HG03108 (cell line): ENCODE measurements at regions not wholly inside any gene's neighbourhood (a gene's known extent, or its start where the extent isn't known, plus 50 kb on each side); places are given as distances from the start of the nearest gene placed in this dataset.

ENCODE experiments used
- ATAC-seq: cut with Tn5 transposase; IDR thresholded peaks from one replicate; pipeline ENCODE4 v1.9.1; 2021; ENCODE audit warnings: moderate library complexity; ENCODE audit not compliant: unreplicated experiment

DNA sequence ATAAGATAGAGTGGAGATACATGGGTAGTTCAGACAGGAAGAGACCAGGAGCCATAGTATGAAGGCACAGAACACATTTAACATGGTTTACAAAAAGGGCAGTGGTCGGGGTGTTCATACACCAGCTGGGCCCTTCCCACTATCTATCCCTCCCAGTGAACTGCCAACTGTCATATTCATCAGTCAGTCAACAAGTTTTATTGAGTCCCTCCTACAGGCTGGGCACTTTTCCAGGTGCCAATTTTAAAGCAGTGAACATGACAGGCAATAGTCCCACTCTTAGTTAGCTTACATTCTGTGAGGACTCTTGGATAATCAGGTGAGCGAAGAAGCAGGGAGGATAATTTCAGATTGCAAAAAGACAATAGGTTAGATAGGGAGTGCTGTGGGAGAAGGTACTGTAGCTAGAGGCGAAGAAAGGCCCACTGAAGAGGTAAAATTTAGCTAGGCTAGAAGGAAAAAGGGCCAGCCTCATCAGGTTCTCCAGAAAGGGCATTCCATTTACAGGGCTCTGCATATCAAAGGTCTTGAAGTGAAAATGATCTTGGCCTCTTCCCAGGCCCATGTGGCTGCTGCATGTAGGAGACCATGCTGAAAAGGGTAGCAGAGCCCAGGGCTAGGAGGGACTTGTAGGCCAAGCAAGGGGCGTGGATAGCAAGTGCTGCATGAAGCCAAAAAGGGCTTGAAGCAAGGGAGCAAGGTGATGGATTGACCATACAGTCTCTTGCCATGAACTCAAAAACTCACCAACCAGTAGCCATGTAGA is 274.7 kb upstream of the SNX7 start:
- no peak for ATAC-seq

- no peak for ATAC-seq
These were observed 275.9 kb upstream of the SNX7 start for GRCh38 chr1:98385652-98386051.

GRCh38 chr1:98384461-98385141 is 276.9 kb upstream of the SNX7 start:
- ATAC-seq, result no peak

GRCh38 chr1:98382986-98383740 is 278.4 kb upstream of the SNX7 start:
- ATAC-seq, result no peak

DNA sequence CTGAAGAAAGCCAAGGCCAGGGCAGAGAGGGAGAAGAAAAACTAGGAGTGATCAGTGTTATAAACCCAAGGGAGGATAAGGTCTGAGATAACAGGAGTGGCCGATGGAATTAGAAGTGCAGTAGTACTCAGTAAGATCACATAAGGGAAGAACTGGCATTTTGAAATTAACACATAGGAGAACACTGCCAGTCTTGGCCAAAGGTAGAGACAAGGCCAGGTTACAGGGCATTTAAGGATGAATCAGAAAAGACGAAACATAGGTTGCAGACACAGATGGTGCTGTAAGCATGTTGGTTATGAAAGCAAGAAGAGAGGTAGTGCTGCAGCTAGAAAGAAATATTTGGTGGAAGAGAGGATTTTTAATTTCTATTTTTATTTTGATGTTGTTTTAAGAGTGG is 278.9 kb upstream of the SNX7 start:
- ATAC-seq, result no peak

DNA sequence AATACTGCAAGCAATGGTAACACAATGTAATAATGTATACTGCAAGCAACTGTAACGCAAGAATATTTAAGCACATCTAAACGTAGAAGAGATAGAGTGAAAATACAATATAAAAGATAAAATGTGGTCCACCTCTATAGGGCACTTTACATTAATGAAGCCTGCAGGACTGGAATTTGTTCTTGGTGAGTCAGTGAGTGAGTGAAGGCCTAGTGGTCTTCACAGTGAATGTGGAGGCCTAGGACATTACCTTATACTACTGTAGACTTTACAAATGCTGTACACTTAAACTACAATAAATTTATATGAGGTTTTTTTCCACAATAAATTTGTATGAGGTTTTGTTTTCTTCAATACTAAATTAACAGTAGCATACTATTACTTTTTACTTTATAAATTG is 287.4 kb upstream of the SNX7 start:
- no peak for ATAC-seq

GRCh38 chr1:98373056-98373455 is 288.5 kb upstream of the SNX7 start:
- ATAC-seq, result no peak

DNA sequence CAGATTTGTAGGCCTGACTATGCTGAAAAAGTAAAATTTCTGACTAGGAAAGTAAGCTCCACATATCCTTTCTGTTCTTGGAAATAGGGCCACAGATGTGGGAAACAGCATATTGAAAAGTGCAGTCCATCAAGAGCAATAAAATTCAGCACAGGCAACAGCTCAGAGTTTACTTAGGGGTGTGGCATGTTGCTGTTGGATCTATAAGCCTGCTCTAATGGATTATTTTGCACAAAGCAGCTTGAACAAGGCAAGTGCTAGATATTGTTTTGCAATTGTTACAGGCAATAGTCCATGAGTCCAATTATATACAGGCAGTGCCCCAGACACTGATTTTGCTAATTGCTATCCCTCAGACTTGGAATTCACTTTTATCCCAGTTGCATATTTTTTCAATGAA is 289.8 kb upstream of the SNX7 start:
- no peak for ATAC-seq

DNA sequence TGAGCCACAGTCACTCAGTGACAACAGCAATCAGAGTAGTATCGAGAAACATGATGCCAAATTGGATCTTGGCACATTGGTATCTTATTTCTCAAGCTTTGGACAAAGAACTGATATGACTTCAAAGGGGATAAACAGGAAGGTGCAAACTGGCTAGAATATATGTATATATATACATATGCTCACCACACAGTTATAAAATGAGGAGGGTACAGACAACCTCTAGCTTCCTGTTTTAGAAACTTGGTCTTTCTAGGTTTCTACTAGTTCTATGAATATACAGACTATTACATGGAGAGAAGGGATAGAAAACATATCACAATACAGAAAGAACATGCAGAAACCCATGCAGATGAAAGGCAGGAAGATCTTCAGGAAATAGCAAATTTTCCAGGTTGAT is 292.1 kb upstream of the SNX7 start:
- no peak for ATAC-seq

- no peak for ATAC-seq
These were observed 292.5 kb upstream of the SNX7 start for GRCh38 chr1:98368995-98369394.

DNA sequence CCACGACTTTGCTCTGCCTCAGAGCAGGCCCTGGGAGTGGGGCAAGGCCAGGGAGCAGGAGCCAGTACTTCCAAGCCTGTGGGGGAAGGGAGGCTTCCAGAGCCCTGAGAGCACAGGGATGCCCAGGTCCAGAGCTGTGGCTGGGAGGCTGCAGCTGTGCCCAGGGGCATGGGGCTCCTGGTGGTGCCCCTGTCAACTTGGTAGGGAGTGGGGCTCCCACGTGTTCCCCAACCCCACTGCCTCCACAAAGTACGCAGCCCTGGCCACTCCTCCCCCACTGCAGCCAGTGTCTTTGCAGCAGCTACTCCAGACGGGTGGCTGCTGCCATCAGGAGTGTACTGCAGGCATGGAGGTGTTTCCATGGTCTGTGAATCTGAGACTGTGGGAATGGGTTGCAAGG is 294.1 kb upstream of the SNX7 start:
- no peak for ATAC-seq

GRCh38 chr1:98366343-98366742 is 295.2 kb upstream of the SNX7 start:
- no peak for ATAC-seq

DNA sequence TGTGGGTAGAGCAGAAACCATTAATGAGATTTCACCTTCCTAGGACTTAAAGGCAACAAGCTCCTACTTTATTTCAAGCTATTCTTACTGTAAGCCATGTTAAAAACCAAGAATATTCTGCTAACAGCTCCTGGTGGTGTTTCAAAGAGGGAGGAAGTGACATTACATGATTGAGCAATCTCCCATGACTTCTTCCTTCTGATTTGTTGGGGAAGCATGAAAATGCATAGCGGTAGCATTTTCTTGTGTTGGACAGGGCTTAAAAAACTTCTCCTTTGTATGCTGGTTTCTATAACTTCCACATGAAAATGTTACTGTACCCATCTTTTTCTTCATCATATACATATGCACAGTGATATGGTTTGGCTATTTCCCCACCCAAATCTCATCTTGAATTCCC is 297.0 kb upstream of the SNX7 start:
- no peak for ATAC-seq

DNA sequence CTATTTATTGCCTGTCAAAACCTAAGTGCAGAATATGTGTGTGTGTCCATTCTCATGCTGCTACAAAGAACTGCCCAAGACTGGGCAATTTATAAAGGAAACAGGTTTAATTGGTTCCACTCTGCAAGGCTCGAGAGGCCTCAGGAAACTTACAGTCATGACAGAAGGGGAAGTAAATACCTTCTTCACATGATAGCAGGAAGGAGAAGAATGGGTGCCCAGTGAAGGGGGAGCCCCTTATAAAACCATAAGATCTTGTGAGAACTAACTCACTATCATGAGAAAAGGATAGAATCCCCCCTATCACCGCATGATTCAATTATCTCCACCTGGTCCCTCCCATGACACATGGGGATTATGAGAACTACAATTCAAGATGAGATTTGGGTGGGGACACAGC is 300.7 kb upstream of the SNX7 start:
- ATAC-seq, result no peak

GRCh38 chr1:98355656-98356383 is 305.7 kb upstream of the SNX7 start:
- no peak for ATAC-seq

GRCh38 chr1:98352378-98352777 is 309.1 kb upstream of the SNX7 start:
- ATAC-seq, result no peak

DNA sequence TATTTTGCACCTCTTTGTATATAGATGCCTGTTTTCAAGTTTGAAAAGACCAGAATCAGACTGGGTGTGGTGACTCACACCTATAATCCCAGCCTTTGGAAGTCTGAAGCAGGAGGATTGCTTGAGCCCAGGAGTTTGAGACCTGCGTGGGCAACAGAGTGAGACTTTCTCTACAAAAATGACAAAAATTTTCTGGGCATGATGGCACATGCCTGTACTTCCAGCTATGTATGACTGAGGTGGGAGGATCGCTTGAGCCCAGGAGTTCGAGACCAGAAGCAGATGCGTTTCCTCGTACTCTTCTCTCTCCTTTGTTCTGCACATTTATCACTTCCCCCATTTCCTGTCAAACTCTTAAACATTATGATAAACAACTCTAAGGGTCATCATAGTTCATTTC is 310.0 kb upstream of the SNX7 start:
- no peak for ATAC-seq

GRCh38 chr1:98345417-98345816 is 316.1 kb upstream of the SNX7 start:
- no peak for ATAC-seq

- no peak for ATAC-seq
These were observed 316.8 kb upstream of the SNX7 start for GRCh38 chr1:98344731-98345130.

DNA sequence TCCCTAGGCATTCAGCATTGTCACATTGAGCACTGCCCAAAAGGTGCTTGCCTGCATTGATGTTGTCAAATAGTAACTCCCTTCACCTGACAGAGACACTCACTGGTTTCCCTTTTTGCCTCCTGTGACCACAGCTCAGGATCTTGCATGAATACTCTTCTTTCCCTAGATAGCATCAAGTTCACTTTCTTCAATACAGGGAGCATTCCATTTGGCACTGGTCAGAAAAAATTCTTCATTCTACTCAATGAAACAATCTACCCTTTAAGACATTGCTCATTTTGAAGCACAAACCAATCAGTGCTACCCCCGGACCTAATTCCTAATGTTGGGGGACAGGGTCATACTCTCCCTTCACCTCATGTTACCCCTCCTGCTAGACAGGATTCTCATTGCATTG is 319.0 kb upstream of the SNX7 start:
- ATAC-seq, result no peak

DNA sequence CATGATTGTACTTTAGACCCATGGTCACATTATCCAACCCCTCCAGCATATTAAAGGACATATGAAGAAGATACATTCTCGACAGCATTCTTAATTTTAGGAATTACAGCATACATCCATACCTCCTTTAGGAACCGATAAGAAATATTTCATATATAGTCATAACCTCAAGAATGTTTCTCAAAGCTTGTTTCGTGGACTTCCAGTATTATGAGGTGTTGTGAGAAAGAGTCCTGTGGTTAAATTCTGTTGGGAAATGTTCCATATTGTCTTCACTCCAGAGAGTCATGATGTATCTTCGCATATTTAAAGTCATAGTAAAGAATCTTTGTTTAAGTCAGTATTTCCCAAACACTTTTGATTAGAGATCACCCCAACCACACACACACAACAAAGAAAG is 321.0 kb upstream of the SNX7 start:
- ATAC-seq, result no peak
